T-helper 2 cell treated with Interferon-gamma antibody and Interleukin-4, amounts not matched to agents 5 μg/mL and 100 μg/mL, for 36 hours (primary cell): ENCODE measurements at regions not wholly inside any gene's neighbourhood (a gene's known extent, or its start where the extent isn't known, plus 50 kb on each side); places are given as distances from the start of the nearest gene placed in this dataset.

ENCODE experiments used
- DNase-seq: peaks from one replicate; pipeline ENCODE4 v3.0.0; 2021; ENCODE audit warnings: low spot score
- H3K27ac Mint-ChIP-seq: one replicate; pipeline ENCODE4 v1.8.0; 2021; ENCODE audit warnings: mild to moderate bottlenecking, mixed read lengths
- H3K27me3 Mint-ChIP-seq: one replicate; pipeline ENCODE4 v1.8.0; 2021; ENCODE audit warnings: low read depth, mixed read lengths
- H3K36me3 Mint-ChIP-seq: one replicate; pipeline ENCODE4 v1.8.0; 2021; ENCODE audit warnings: low read depth, mixed read lengths
- H3K4me1 Mint-ChIP-seq: one replicate; pipeline ENCODE4 v1.8.0; 2021; ENCODE audit warnings: low read depth, mixed read lengths
- H3K4me3 Mint-ChIP-seq: one replicate; pipeline ENCODE4 v1.8.0; 2022; ENCODE audit warnings: mild to moderate bottlenecking, moderate library complexity, mixed read lengths
- H3K9me3 Mint-ChIP-seq: one replicate; pipeline ENCODE4 v1.8.0; 2021; ENCODE audit warnings: mixed read lengths

- no peaks in the 10 kb centered on the region for H3K27me3 Mint-ChIP-seq
Measured at GRCh38 chr14:71675126-71675899, 256.9 kb upstream of the RGS6 start.

GRCh38 chr14:71675900-71676287, 256.3 kb upstream of the RGS6 start:
- Mint-ChIP-seq H3K36me3 (peaks cover 63% of the 10 kb centered on the region), H3K27me3 (no peaks in the 10 kb centered on the region), H3K9me3 (no peaks in the 10 kb centered on the region), H3K27ac (no peak overlapping the region), H3K4me1 (peaks cover 8% of the 10 kb centered on the region), H3K4me3 (no peak overlapping the region)
- DNase-seq, result no peak

More at GRCh38 chr14:71675126-71675899, 256.9 kb upstream of the RGS6 start:
- DNase-seq, result no peak
- H3K9me3 Mint-ChIP-seq, result no peaks in the 10 kb centered on the region
- H3K4me3 Mint-ChIP-seq, result no peak overlapping the region
- peaks cover 65% of the 10 kb centered on the region for H3K36me3 Mint-ChIP-seq
- H3K4me1 Mint-ChIP-seq, result peaks cover 11% of the 10 kb centered on the region
- H3K27ac Mint-ChIP-seq, result no peak overlapping the region

GRCh38 chr14:71680736-71681387, 251.4 kb upstream of the RGS6 start:
- Mint-ChIP-seq H3K4me3 (no peak overlapping the region), H3K27ac (no peak overlapping the region), H3K9me3 (no peaks in the 10 kb centered on the region), H3K4me1 (peaks cover 10% of the 10 kb centered on the region), H3K27me3 (no peaks in the 10 kb centered on the region), H3K36me3 (peaks cover 47% of the 10 kb centered on the region)
- no peak for DNase-seq

- Mint-ChIP-seq H3K4me3 (no peak overlapping the region), H3K36me3 (peaks cover 47% of the 10 kb centered on the region), H3K4me1 (peaks cover 10% of the 10 kb centered on the region), H3K27ac (no peak overlapping the region), H3K9me3 (no peaks in the 10 kb centered on the region), H3K27me3 (no peaks in the 10 kb centered on the region)
- no peak for DNase-seq
Measured at GRCh38 chr14:71682337-71682736, 249.9 kb upstream of the RGS6 start.

GRCh38 chr14:71684323-71684722, 247.9 kb upstream of the RGS6 start:
- no peak overlapping the region for H3K27ac Mint-ChIP-seq
- H3K9me3 Mint-ChIP-seq, result no peaks in the 10 kb centered on the region
- peaks cover 10% of the 10 kb centered on the region for H3K4me1 Mint-ChIP-seq
- no peaks in the 10 kb centered on the region for H3K27me3 Mint-ChIP-seq
- H3K4me3 Mint-ChIP-seq, result no peak overlapping the region
- peaks cover 35% of the 10 kb centered on the region for H3K36me3 Mint-ChIP-seq
- no peak for DNase-seq

- H3K27ac Mint-ChIP-seq, result no peak overlapping the region
- H3K4me3 Mint-ChIP-seq, result no peak overlapping the region
- no peaks in the 10 kb centered on the region for H3K9me3 Mint-ChIP-seq
- H3K36me3 Mint-ChIP-seq, result peaks cover 39% of the 10 kb centered on the region
- no peaks in the 10 kb centered on the region for H3K27me3 Mint-ChIP-seq
- peaks cover 13% of the 10 kb centered on the region for H3K4me1 Mint-ChIP-seq
- DNase-seq, result no peak
Measured at GRCh38 chr14:71686677-71687076, 245.6 kb upstream of the RGS6 start.

- H3K9me3 Mint-ChIP-seq, result no peaks in the 10 kb centered on the region
- DNase-seq, result no peak
- H3K4me1 Mint-ChIP-seq, result peaks cover 13% of the 10 kb centered on the region
- peaks cover 42% of the 10 kb centered on the region for H3K36me3 Mint-ChIP-seq
- H3K27ac Mint-ChIP-seq, result no peak overlapping the region
- H3K4me3 Mint-ChIP-seq, result no peak overlapping the region
- no peaks in the 10 kb centered on the region for H3K27me3 Mint-ChIP-seq
Measured at GRCh38 chr14:71687166-71687831, 244.9 kb upstream of the RGS6 start.

GRCh38 chr14:71688576-71688975, 243.7 kb upstream of the RGS6 start:
- H3K27ac Mint-ChIP-seq, result no peak overlapping the region
- no peak overlapping the region for H3K4me3 Mint-ChIP-seq
- H3K9me3 Mint-ChIP-seq, result no peaks in the 10 kb centered on the region
- H3K36me3 Mint-ChIP-seq, result peaks cover 39% of the 10 kb centered on the region
- peaks cover 12% of the 10 kb centered on the region for H3K4me1 Mint-ChIP-seq
- no peak for DNase-seq
- no peaks in the 10 kb centered on the region for H3K27me3 Mint-ChIP-seq

GRCh38 chr14:71690478-71690877, 241.8 kb upstream of the RGS6 start:
- peaks cover 41% of the 10 kb centered on the region for H3K36me3 Mint-ChIP-seq
- DNase-seq, result no peak
- no peaks in the 10 kb centered on the region for H3K27me3 Mint-ChIP-seq
- peaks cover 18% of the 10 kb centered on the region for H3K4me1 Mint-ChIP-seq
- H3K27ac Mint-ChIP-seq, result no peak overlapping the region
- H3K9me3 Mint-ChIP-seq, result no peaks in the 10 kb centered on the region
- H3K4me3 Mint-ChIP-seq, result no peak overlapping the region

- DNase-seq, result no peak
- Mint-ChIP-seq H3K27me3 (no peaks in the 10 kb centered on the region), H3K4me3 (no peak overlapping the region), H3K27ac (no peak overlapping the region), H3K4me1 (peaks cover 33% of the 10 kb centered on the region), H3K9me3 (no peaks in the 10 kb centered on the region), H3K36me3 (peaks cover 48% of the 10 kb centered on the region)
Measured at GRCh38 chr14:71692496-71692895, 239.7 kb upstream of the RGS6 start.

- Mint-ChIP-seq H3K4me3 (no peak overlapping the region), H3K27ac (no peak overlapping the region), H3K27me3 (no peaks in the 10 kb centered on the region), H3K4me1 (peaks cover 40% of the 10 kb centered on the region), H3K9me3 (no peaks in the 10 kb centered on the region), H3K36me3 (peaks cover 46% of the 10 kb centered on the region)
- no peak for DNase-seq
Measured at GRCh38 chr14:71693381-71693780, 238.8 kb upstream of the RGS6 start.

- Mint-ChIP-seq H3K4me1 (peaks cover 51% of the 10 kb centered on the region), H3K36me3 (peaks cover 55% of the 10 kb centered on the region), H3K9me3 (no peaks in the 10 kb centered on the region), H3K27ac (no peak overlapping the region), H3K4me3 (no peak overlapping the region), H3K27me3 (no peaks in the 10 kb centered on the region)
- DNase-seq, result no peak
Measured at GRCh38 chr14:71694591-71695530, 237.4 kb upstream of the RGS6 start.

- no peak overlapping the region for H3K27ac Mint-ChIP-seq
- H3K4me1 Mint-ChIP-seq, result peaks cover 56% of the 10 kb centered on the region
- no peak overlapping the region for H3K4me3 Mint-ChIP-seq
- H3K27me3 Mint-ChIP-seq, result no peaks in the 10 kb centered on the region
- H3K36me3 Mint-ChIP-seq, result peaks cover 56% of the 10 kb centered on the region
- DNase-seq, result no peak
- peaks cover 3% of the 10 kb centered on the region for H3K9me3 Mint-ChIP-seq
Measured at GRCh38 chr14:71695611-71696350, 236.4 kb upstream of the RGS6 start.
